ENCODE measurements at regions not wholly inside any gene's neighbourhood (a gene's known extent, or its start where the extent isn't known, plus 50 kb on each side); places are given as distances from the start of the nearest gene placed in this dataset.

DNA sequence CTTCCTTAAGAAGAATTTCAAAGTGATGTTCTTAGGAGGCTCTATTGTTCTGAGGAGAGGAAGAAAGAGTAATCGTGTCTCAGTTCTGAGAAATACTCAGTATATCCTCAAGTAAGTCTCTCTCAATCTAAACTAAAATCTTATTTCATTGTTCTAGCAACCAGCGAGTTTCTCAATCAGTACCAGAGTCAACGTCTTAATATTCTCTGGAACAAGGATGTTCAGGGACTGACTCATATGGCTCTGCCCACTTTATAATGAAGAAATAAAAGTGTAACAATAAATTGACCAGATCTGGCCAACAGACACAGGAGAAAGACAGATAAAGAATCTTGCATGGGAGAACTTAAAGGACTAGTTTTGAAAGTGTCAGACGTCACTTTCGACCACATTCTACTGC is 469.8 kb upstream of the FLRT2 start:
- TF ChIP-seq, protein P1, sequence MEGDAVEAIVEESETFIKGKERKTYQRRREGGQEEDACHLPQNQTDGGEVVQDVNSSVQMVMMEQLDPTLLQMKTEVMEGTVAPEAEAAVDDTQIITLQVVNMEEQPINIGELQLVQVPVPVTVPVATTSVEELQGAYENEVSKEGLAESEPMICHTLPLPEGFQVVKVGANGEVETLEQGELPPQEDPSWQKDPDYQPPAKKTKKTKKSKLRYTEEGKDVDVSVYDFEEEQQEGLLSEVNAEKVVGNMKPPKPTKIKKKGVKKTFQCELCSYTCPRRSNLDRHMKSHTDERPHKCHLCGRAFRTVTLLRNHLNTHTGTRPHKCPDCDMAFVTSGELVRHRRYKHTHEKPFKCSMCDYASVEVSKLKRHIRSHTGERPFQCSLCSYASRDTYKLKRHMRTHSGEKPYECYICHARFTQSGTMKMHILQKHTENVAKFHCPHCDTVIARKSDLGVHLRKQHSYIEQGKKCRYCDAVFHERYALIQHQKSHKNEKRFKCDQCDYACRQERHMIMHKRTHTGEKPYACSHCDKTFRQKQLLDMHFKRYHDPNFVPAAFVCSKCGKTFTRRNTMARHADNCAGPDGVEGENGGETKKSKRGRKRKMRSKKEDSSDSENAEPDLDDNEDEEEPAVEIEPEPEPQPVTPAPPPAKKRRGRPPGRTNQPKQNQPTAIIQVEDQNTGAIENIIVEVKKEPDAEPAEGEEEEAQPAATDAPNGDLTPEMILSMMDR (IDR thresholded peaks at IDR 0.05), result no peak
- TF ChIP-seq POLR2AphosphoS5 (IDR thresholded peaks at IDR 0.05), result no peak
